OCI-LY1 (cell line): ENCODE measurements at regions not wholly inside any gene's neighbourhood (a gene's known extent, or its start where the extent isn't known, plus 50 kb on each side); places are given as distances from the start of the nearest gene placed in this dataset.

ENCODE experiments used
- H2AFZ ChIP-seq: fragments of 200-600 bp; sonication (generic), shearing (Covaris generic); 2 replicates; pipeline ENCODE4 v1.6.0; 2014; ENCODE audit warnings: antibody characterized with exemption, mild to moderate bottlenecking, low read length
- H3F3A ChIP-seq: fragments of 200-600 bp; sonication (generic), shearing (Covaris generic); 2 replicates; pipeline ENCODE4 v1.6.0; 2014; ENCODE audit warnings: mild to moderate bottlenecking, antibody characterized with exemption, low read length, moderate library complexity; ENCODE audit not compliant: insufficient read depth
- H3K27ac ChIP-seq: fragments of 200-600 bp; sonication (generic); 2 replicates; pipeline ENCODE4 v1.5.1; 2014; ENCODE audit warnings: low read length, mixed run types, mild to moderate bottlenecking, low read depth; ENCODE audit not compliant: poor library complexity, severe bottlenecking
- H3K27me3 ChIP-seq: fragments of 200-600 bp; sonication (generic); 2 replicates; pipeline ENCODE4 v1.6.0; 2014; ENCODE audit warnings: antibody characterized with exemption, mild to moderate bottlenecking, low read length, moderate library complexity; ENCODE audit not compliant: insufficient read depth
- H3K36me3 ChIP-seq: fragments of 200-600 bp; sonication (generic); 2 replicates; pipeline ENCODE4 v1.6.1; 2014; ENCODE audit warnings: mild to moderate bottlenecking, antibody characterized with exemption, low read length, moderate library complexity, mixed read lengths; ENCODE audit not compliant: insufficient read depth
- H3K4me1 ChIP-seq: fragments of 200-600 bp; sonication (generic); 2 replicates; pipeline ENCODE4 v1.5.1; 2014; ENCODE audit warnings: mild to moderate bottlenecking, low read length, moderate library complexity; ENCODE audit not compliant: insufficient read depth, severe bottlenecking
- H3K4me2 ChIP-seq: fragments of 200-600 bp; sonication (generic), shearing (Covaris generic); 2 replicates; pipeline ENCODE4 v1.6.1; 2014; ENCODE audit warnings: low read length
- H3K4me3 ChIP-seq: fragments of 200-600 bp; sonication (generic); 2 replicates; pipeline ENCODE4 v1.5.1; 2014; ENCODE audit warnings: low read length, low read depth, mild to moderate bottlenecking, mixed read lengths; ENCODE audit not compliant: poor library complexity, severe bottlenecking
- H3K79me2 ChIP-seq: fragments of 200-600 bp; shearing (Covaris generic); 2 replicates; pipeline ENCODE4 v1.6.1; 2016; ENCODE audit warnings: mixed run types, low read length, mixed read lengths; ENCODE audit not compliant: insufficient read depth
- H3K9ac ChIP-seq: fragments of 200-600 bp; sonication (generic), shearing (Covaris generic); 2 replicates; pipeline ENCODE4 v1.6.1; 2014; ENCODE audit warnings: mild to moderate bottlenecking, low read length, mixed read lengths
- H3K9me2 ChIP-seq: fragments of 200-600 bp; sonication (generic), shearing (Covaris generic); 2 replicates; pipeline ENCODE4 v1.6.1; 2014; ENCODE audit warnings: low read depth, mild to moderate bottlenecking, low read length, mixed read lengths
- H3K9me3 ChIP-seq: fragments of 200-600 bp; shearing (Covaris generic); 2 replicates; pipeline ENCODE4 v1.6.1; 2014; ENCODE audit warnings: low read length, mixed read lengths
- H4K20me1 ChIP-seq: fragments of 200-600 bp; sonication (generic), shearing (Covaris generic); 2 replicates; pipeline ENCODE4 v1.6.0; 2016; ENCODE audit warnings: mild to moderate bottlenecking, low read length; ENCODE audit not compliant: insufficient read depth
- EZH2 ChIP-seq: fragments of 200-600 bp; sonication (generic), shearing (Covaris generic); IDR thresholded peaks from 2 replicates; pipeline ENCODE4 v1.8.0; 2017; ENCODE audit warnings: borderline replicate concordance, mixed run types, mild to moderate bottlenecking, antibody characterized with exemption, low read length, moderate library complexity, mixed read lengths
- TF ChIP-seq, protein P1 (sequence below): fragments of 200-600 bp; sonication (generic), shearing (Covaris generic); IDR thresholded peaks from 2 replicates; pipeline ENCODE4 v1.5.1; 2017; ENCODE audit warnings: mild to moderate bottlenecking, antibody characterized with exemption, low read length, moderate library complexity, mixed read lengths

GRCh38 chr13:23500849-23501248 lies 67.3 kb upstream of the SACS start:
- Histone ChIP-seq H3K4me2 (no peak overlapping the region), H3K4me3 (no peak overlapping the region)

GRCh38 chr13:23504180-23504579 lies 66.0 kb upstream of the TNFRSF19 start:
- Histone ChIP-seq H3K4me1 (no peaks in the 10 kb centered on the region), H3K9me3 (no peaks in the 10 kb centered on the region), H4K20me1 (no peaks in the 10 kb centered on the region), H3K4me3 (no peak overlapping the region), H3K9ac (no peak overlapping the region), H3K9me2 (no peaks in the 10 kb centered on the region), H3F3A (no peaks in the 10 kb centered on the region), H3K4me2 (no peak overlapping the region), H3K36me3 (no peaks in the 10 kb centered on the region), H2AFZ (no peak overlapping the region), H3K27me3 (no peaks in the 10 kb centered on the region), H3K27ac (no peak overlapping the region), H3K79me2 (no peaks in the 10 kb centered on the region)
- TF ChIP-seq, protein P1, sequence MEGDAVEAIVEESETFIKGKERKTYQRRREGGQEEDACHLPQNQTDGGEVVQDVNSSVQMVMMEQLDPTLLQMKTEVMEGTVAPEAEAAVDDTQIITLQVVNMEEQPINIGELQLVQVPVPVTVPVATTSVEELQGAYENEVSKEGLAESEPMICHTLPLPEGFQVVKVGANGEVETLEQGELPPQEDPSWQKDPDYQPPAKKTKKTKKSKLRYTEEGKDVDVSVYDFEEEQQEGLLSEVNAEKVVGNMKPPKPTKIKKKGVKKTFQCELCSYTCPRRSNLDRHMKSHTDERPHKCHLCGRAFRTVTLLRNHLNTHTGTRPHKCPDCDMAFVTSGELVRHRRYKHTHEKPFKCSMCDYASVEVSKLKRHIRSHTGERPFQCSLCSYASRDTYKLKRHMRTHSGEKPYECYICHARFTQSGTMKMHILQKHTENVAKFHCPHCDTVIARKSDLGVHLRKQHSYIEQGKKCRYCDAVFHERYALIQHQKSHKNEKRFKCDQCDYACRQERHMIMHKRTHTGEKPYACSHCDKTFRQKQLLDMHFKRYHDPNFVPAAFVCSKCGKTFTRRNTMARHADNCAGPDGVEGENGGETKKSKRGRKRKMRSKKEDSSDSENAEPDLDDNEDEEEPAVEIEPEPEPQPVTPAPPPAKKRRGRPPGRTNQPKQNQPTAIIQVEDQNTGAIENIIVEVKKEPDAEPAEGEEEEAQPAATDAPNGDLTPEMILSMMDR: no peak
- TF ChIP-seq EZH2: no peak

More at GRCh38 chr13:23500849-23501248, 67.3 kb upstream of the SACS start:
- Histone ChIP-seq H3K9me3 (no peaks in the 10 kb centered on the region), H3K79me2 (no peaks in the 10 kb centered on the region), H3K36me3 (no peaks in the 10 kb centered on the region), H3K4me1 (no peaks in the 10 kb centered on the region), H3F3A (no peaks in the 10 kb centered on the region), H4K20me1 (no peaks in the 10 kb centered on the region), H3K27me3 (0 out of 2 replicates have a peak, but pooled peaks cover 4% of the 10 kb centered on the region), H2AFZ (no peak overlapping the region), H3K27ac (no peak overlapping the region), H3K9me2 (no peaks in the 10 kb centered on the region), H3K9ac (no peak overlapping the region)
- TF ChIP-seq, protein P1: no peak
- TF ChIP-seq EZH2: no peak

GRCh38 chr13:23505007-23505406 lies 65.2 kb upstream of the TNFRSF19 start:
- Histone ChIP-seq H3K27me3 (no peaks in the 10 kb centered on the region), H3F3A (no peaks in the 10 kb centered on the region), H3K9ac (no peak overlapping the region), H3K79me2 (no peaks in the 10 kb centered on the region), H3K4me1 (no peaks in the 10 kb centered on the region), H3K27ac (no peak overlapping the region), H2AFZ (no peak overlapping the region), H3K4me3 (no peak overlapping the region), H3K4me2 (no peak overlapping the region), H3K36me3 (no peaks in the 10 kb centered on the region), H3K9me3 (no peaks in the 10 kb centered on the region), H4K20me1 (no peaks in the 10 kb centered on the region), H3K9me2 (no peaks in the 10 kb centered on the region)
- TF ChIP-seq, protein P1: no peak
- no peak for TF ChIP-seq EZH2
